Activated naive CD8-positive, alpha-beta T cell treated with anti-CD3 and anti-CD28 coated beads, Interleukin-2, amount 50 U/mL, for 24 hours (primary cell): ENCODE measurements at regions not wholly inside any gene's neighbourhood (a gene's known extent, or its start where the extent isn't known, plus 50 kb on each side); places are given as distances from the start of the nearest gene placed in this dataset.
"Not testable (repeated sequence)": the region's sequence is repeated elsewhere in the genome, so short reads cannot be mapped to it uniquely, and the experiment has no call there.

Experiments used
- ATAC-seq: fragments of 150-1000 bp; cut with Tn5 transposase; one replicate; pipeline ENCODE4 v1.10.0; 2021
- DNase-seq: peaks from one replicate; pipeline ENCODE4 v3.0.0; 2021
- H3K27ac Mint-ChIP-seq: one replicate; pipeline ENCODE4 v1.8.0; 2021; ENCODE audit warnings: mild to moderate bottlenecking, mixed read lengths
- H3K27me3 Mint-ChIP-seq: one replicate; pipeline ENCODE4 v1.8.0; 2021; ENCODE audit warnings: mixed read lengths
- H3K36me3 Mint-ChIP-seq: one replicate; pipeline ENCODE4 v1.8.0; 2021; ENCODE audit warnings: low read depth, mixed read lengths
- H3K4me1 Mint-ChIP-seq: one replicate; pipeline ENCODE4 v1.8.0; 2021; ENCODE audit warnings: mixed read lengths
- H3K4me3 Mint-ChIP-seq: one replicate; pipeline ENCODE4 v1.8.0; 2021; ENCODE audit warnings: mild to moderate bottlenecking, moderate library complexity, mixed read lengths
- H3K9me3 Mint-ChIP-seq: one replicate; pipeline ENCODE4 v1.8.0; 2021; ENCODE audit warnings: mixed read lengths

DNA sequence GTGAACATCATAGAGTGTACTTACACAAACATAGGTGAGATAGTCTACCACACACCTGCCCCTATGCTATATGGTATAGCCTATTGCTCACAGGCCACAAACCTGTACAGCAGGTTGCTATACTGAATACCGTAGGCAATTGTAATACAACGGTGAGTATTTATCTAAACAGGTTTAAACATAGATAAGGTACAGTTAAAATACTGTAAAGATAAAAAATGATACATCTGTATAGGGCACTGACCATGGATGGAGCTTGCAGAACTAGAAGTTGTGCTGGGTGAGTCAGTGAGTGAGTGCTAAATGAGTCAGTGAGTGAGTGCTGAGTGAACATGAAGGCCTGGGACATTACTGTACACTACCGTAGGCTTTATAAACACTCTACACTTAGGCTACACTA lies 267.0 kb upstream of the HS6ST1 start:
- Mint-ChIP-seq H3K36me3 (no peaks in the 10 kb centered on the region), H3K27me3 (peaks cover 9% of the 10 kb centered on the region), H3K4me1 (no peaks in the 10 kb centered on the region), H3K4me3 (no peak overlapping the region), H3K27ac (no peak overlapping the region), H3K9me3 (peaks cover 10% of the 10 kb centered on the region)
- ATAC-seq: no peak
- no peak for DNase-seq

DNA sequence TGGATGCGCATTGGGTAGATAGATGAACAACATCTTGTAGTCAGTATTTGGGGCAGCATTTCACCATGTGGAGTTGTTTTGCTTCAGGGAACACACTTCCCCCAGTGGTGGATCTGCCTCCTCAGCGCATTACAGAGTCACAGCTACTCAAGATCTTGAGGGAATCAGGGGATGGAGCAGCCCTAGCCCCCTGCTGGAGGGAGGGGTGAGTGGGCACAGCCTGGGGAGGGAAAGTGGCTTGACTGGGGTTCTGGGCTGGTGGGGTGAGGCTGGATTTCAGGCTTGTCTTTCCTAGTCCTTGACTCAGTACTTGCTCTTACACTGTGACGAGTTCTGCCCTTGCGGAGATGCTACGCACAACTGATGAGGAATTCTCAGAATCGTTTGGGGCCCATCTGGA lies 271.0 kb upstream of the HS6ST1 start:
- ATAC-seq (no peak), DNase-seq (no peak)
- no peak overlapping the region for H3K4me3 Mint-ChIP-seq
- H3K9me3 Mint-ChIP-seq: peaks cover 10% of the 10 kb centered on the region
- no peak overlapping the region for H3K27ac Mint-ChIP-seq
- no peaks in the 10 kb centered on the region for H3K4me1 Mint-ChIP-seq
- H3K27me3 Mint-ChIP-seq: peaks cover 8% of the 10 kb centered on the region
- no peaks in the 10 kb centered on the region for H3K36me3 Mint-ChIP-seq

DNA sequence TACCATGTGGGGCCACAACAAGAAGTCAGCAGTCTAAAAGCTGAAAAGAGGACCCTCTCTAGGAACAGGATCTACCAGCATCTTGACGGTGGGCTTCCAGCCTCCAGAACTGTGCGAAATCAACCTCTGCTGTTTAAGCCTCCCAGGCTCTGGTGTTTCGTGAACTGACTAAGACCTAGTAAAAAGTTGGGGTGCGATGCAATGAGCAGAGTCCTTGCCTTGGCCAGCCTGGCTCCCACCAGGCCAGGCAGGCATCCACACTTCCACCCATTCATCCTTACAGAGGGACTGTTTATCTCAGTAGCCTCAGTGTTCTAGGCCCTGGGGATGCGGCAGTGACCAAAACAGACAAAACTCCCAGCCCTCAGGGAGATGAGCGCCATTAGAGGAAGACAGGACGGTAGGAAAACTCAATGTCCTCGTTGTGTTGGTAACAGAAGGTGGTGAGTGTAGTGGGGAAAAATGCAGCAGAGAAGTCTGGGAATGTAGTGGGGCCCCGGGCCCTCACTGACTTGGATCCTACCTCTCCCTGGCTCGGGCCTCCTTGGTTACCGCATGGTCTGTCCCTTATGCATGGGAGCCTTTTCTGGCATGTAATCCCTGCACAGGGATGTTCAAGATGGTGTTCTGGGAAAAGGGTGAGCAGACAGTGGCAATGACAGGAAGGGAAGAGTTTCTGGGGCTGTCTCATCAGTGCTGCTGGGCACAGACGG lies 271.8 kb upstream of the HS6ST1 start:
- no peaks in the 10 kb centered on the region for H3K36me3 Mint-ChIP-seq
- DNase-seq (no peak), ATAC-seq (no peak)
- no peak overlapping the region for H3K4me3 Mint-ChIP-seq
- no peak overlapping the region for H3K27ac Mint-ChIP-seq
- peaks cover 7% of the 10 kb centered on the region for H3K9me3 Mint-ChIP-seq
- H3K27me3 Mint-ChIP-seq: peaks cover 8% of the 10 kb centered on the region
- no peaks in the 10 kb centered on the region for H3K4me1 Mint-ChIP-seq

DNA sequence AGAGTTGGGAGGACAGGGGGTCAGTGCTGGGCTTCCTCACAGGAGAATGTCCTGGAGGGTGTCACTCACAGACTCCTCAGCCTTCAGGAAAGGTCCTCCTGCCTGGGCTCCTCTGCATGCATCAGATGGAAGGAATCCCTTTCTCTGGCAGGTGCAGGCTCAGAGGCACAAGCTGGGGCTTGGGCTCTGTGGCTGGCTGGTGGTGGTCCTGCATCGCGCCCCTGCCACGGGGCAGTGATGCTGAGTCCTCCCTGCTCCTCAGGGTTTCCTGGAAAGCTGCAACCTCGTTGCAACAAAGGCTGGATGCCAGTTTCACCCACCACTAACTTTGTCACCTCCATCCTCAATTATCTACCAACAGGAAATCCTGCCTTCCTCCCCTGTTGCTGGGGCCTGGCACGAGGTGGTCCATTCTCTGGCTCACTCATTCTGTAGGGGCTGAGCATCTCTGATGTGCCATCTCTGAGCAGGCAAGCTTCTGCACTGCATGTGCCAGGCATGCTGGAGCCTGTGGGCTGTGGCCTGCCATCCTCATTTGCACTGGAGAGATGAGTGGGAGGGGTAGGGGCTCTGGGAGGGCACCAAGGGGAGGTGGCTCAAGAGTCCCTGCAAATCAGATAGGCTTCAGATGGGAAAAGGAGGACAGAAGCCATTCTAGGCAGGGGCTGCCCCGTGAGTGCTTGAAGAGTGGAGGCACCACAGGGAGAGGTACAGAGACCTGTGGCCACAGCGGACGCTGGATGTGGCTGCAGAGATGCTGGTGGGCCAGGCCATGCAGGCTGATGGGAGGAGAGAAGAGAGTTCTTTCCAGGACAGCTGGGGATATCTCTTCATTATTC lies 272.6 kb upstream of the HS6ST1 start:
- H3K36me3 Mint-ChIP-seq: no peaks in the 10 kb centered on the region
- H3K9me3 Mint-ChIP-seq: peaks cover 4% of the 10 kb centered on the region
- DNase-seq (no peak), ATAC-seq (no peak)
- no peak overlapping the region for H3K4me3 Mint-ChIP-seq
- H3K4me1 Mint-ChIP-seq: no peaks in the 10 kb centered on the region
- no peak overlapping the region for H3K27ac Mint-ChIP-seq
- peaks cover 8% of the 10 kb centered on the region for H3K27me3 Mint-ChIP-seq

DNA sequence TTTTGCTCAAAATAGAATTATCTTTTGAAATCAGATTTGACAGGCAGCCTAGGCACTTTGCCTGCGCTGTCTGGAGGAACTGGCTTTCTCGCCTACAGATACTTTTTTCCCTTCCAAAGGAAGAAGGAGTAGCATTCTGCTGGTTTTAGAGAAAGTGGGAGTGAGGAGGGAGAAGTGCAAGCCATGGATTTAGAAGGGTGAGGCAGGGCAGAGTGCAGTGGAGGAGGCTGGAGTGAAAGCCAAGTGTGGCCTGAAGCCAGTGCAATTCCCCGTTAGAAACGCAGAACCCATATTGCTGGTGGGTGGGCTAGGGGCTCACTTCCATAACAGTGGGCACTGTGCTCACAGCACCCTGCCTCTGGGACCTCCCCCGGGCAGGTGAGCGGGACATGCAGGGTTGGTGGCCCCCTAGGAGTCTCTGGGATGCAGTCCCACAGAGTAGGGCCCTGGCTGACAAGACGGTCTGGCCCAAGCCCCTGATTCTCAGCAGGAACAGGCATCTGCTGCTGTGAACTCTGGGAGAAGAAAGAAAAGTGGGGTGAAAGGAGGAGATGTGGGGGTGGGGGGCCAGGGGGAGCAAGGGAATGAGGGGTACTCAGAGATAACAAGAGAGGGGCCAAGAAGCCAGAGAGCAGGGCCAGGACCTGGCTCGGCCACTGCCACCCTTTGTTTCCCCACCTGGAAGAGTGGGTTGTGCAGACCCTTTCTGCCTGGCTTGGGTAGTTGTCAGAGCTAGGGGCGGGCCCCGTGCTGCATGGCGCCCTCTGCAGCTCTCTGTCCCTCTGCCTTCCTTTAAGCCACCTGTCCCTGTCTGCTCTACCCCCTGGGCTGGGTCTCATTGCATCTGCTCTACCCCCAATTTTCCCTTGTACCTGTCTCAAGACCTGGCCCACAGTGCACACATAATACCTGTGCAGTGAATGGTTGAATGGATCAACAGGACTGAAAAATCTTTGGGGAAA lies 273.5 kb upstream of the HS6ST1 start:
- no peak overlapping the region for H3K27ac Mint-ChIP-seq
- H3K4me1 Mint-ChIP-seq: no peaks in the 10 kb centered on the region
- H3K36me3 Mint-ChIP-seq: no peaks in the 10 kb centered on the region
- H3K9me3 Mint-ChIP-seq: no peaks in the 10 kb centered on the region
- H3K4me3 Mint-ChIP-seq: no peak overlapping the region
- DNase-seq: no peak
- ATAC-seq: no peak
- H3K27me3 Mint-ChIP-seq: peaks cover 8% of the 10 kb centered on the region

DNA sequence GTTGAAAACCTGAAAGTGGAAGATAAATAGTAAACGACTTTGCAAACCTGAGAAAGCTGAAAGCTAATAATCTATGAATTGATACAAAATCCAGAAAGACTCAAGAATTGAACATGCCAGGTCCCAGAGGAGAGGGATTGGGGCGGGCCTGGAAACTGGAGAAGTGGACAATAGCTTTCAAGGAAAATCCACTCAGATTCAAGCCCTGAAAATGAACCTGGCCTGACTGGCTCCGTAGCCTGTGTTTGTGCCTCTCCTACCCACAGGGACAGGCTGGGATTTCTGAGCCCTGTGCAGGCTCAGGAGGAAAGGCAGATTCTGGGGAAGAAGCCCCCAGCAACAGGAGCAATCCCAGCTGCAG lies 274.8 kb upstream of the HS6ST1 start:
- Mint-ChIP-seq H3K27me3 (peaks cover 6% of the 10 kb centered on the region), H3K9me3 (no peaks in the 10 kb centered on the region), H3K36me3 (no peaks in the 10 kb centered on the region), H3K4me1 (no peaks in the 10 kb centered on the region), H3K27ac (no peak overlapping the region), H3K4me3 (no peak overlapping the region)
- DNase-seq: no peak
- no peak for ATAC-seq

DNA sequence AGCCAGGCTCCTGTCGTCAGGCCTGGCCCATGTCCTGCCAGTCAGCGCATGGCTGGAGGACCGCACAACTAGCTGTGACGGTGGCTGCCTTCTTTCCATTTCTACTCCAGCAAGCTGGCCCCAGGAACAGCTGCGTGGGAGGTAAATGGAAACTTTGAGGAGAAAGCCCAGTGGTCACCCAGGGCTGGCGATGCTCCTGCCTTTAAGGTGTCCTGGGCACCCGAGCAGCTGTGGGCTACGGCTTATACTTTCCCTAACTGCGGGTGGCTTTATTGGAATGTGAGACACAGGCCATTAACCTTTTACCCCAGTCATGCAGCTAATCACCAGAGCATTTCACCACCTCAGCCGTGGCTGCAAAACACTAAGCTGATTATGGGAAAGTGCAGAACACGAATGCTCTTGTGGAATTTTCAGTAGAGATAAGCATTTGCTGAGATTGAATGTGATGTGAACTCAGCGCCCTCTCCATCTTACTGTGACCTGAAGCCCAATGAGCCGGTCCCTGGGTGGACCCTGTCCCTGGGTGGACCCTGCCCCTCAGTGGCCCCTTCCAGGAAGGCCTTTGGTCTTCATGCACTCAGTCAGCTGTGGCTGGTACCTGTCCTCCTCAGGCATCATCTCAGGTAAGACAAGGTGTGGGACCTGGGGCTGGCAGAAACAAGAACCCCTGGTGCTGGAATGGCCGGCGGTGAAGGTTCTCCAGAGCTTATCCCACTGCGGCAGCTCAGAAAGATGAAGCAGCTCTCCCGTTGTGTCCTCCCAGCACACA lies 275.4 kb upstream of the HS6ST1 start:
- Mint-ChIP-seq H3K9me3 (no peaks in the 10 kb centered on the region), H3K4me1 (no peaks in the 10 kb centered on the region), H3K36me3 (no peaks in the 10 kb centered on the region), H3K27me3 (peaks cover under 1% of the 10 kb centered on the region), H3K4me3 (no peak overlapping the region), H3K27ac (no peak overlapping the region)
- ATAC-seq: no peak
- no peak for DNase-seq

DNA sequence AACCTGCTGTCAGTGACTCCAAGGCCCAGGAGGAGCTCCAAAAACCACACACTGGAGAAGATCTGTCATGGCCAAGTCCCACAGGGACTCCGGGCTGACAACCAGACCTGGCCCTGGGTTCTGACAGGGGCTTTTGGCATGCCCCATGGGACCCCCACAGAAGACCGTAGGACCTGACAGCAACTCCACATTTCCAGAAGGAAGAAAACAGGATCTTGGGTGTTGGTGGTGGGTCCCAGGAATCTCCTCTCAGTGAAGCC lies 275.9 kb upstream of the HS6ST1 start:
- Mint-ChIP-seq H3K27ac (no peak overlapping the region), H3K27me3 (no peaks in the 10 kb centered on the region), H3K36me3 (no peaks in the 10 kb centered on the region), H3K4me3 (no peak overlapping the region), H3K9me3 (no peaks in the 10 kb centered on the region), H3K4me1 (no peaks in the 10 kb centered on the region)
- no peak for ATAC-seq
- DNase-seq: no peak

DNA sequence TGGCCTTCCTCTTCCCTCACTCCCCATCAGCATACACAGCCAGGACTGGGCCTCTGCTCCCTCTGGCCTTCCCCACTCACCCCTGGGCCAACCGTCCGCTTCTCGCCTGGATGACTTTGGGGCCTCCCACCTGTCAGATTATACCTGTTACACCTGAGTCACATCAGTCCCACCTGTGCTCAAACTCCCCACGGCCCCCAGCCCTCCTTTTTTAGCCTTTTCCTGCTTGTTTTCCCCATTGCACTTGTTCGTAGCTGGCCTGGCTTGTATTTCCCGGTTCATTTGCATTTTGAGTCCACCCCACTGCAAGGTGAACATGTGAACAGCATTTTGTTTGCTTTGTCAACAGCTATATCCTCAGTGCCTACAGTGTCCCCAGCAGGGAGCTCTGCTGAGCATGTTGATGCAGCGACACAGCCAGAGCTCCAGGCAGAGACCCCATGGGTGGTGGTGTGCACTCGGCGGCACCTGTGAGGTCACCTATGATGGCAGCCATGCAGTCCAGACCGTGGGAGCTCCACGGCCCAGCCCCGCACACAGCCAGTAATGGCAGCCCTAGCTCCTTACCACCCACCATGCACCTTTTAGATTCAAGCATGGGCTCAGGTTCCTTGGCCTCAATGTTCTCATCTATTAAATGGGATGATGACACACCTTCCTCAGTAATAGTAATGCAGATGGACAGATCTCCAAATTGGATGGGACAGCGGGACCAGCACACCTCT lies 276.4 kb upstream of the HS6ST1 start:
- no peaks in the 10 kb centered on the region for H3K36me3 Mint-ChIP-seq
- H3K9me3 Mint-ChIP-seq: no peaks in the 10 kb centered on the region
- no peak overlapping the region for H3K4me3 Mint-ChIP-seq
- H3K27me3 Mint-ChIP-seq: no peaks in the 10 kb centered on the region
- ATAC-seq: no peak
- no peak overlapping the region for H3K27ac Mint-ChIP-seq
- DNase-seq: no peak
- no peaks in the 10 kb centered on the region for H3K4me1 Mint-ChIP-seq

DNA sequence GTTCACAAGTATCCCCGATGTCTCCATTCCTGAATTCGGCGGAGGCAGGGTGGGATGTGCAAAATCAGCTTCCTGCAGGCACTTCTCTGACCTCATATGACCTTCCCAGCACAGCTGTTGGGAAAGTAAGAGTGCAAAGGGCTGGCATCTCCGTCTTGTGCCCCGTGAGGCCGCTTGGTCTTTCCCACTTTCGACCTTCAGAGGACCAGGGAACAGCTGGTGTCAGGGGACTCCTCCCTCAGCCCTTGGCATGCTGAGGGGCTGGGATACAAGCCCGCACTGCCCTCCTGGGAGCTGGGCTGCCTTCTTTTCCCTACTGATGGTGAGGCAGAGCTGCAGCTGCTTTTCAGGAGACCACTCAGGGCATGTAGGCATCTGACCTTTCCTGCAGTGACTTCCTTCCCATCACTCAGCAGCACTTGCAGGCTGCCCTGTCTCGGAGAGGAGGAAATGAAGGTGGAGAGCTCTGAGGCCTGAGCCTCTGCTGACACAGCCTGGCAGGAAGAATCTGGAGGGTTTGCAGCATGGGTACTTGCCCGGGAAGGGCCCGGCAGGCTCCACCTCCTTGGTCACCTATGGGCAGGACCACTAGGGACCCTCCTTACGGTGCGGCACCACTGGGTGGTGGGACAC lies 277.2 kb upstream of the HS6ST1 start:
- H3K27ac Mint-ChIP-seq: no peak overlapping the region
- ATAC-seq: no peak
- H3K36me3 Mint-ChIP-seq: no peaks in the 10 kb centered on the region
- no peaks in the 10 kb centered on the region for H3K9me3 Mint-ChIP-seq
- H3K27me3 Mint-ChIP-seq: no peaks in the 10 kb centered on the region
- H3K4me3 Mint-ChIP-seq: no peak overlapping the region
- no peaks in the 10 kb centered on the region for H3K4me1 Mint-ChIP-seq
- DNase-seq: no peak

DNA sequence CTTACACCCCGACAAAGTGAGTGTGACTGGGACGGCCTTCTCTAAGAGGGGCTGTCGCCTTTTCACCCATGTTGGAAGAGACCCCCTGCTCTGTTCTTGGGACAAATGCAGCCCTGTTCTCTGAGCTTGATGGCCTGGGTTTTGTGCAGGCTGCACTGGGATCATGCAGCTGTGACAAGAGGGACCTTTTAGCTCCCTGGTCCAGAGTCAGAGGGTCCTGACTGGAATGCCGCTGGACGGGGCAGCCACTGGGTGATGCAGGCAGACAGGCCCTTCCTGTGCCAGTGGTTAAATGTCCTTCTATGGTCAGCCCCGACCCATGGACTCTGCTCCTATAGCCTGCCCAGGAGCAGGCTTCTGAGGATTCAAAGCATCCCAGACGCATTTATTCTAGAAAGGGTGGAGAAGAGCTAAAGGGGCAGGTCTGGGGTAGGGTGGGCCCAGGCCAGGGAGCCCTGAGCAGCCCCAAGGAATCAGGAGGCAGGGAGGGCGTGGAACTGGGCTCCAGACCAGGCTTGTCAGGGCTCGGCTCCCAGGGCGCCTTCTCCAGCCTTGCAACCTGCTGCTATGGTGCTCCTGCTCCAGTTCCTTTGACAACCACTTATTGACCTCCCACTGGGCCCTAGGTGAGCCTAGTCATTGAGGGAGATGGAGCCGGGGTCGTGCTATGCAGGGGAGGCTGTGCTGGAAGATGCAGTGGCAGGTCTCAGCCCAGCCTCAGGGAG lies 277.9 kb upstream of the HS6ST1 start:
- no peak overlapping the region for H3K27ac Mint-ChIP-seq
- no peak for DNase-seq
- H3K27me3 Mint-ChIP-seq: no peaks in the 10 kb centered on the region
- no peaks in the 10 kb centered on the region for H3K4me1 Mint-ChIP-seq
- no peaks in the 10 kb centered on the region for H3K36me3 Mint-ChIP-seq
- H3K9me3 Mint-ChIP-seq: no peaks in the 10 kb centered on the region
- H3K4me3 Mint-ChIP-seq: no peak overlapping the region
- peak; percentile 25 for ATAC-seq

DNA sequence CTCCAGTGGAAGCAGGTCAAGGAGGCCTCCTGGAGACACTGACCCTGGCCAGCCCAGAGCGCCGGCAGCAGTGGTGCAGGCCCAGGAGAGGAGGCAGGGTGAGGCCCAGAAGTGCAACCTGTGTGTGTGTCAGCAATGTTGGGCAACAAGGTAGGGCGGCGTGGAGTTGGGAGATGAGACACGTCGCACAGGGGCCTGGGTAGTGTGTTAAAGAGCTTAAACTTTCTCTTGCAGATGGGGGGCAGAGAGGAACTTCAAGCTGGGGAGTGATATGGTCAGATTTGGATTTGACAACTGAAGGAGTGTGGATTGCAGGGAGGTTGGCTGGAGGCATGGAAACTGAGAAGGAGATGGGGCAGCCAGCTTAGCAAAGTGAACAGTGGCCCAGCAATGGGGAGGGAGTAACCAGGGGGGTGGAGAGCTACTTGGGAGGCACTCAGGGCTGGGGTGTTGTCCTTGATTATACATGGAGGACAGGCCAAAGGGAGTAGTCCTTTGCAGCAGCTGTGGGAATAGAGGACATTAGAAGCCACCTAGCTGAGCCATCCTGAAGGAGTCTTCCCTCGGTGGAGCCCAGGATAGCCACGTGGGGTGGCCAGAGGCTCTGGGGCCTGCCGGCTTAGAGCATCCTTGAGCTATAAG lies 278.6 kb upstream of the HS6ST1 start:
- Mint-ChIP-seq H3K27me3 (no peaks in the 10 kb centered on the region), H3K4me1 (no peaks in the 10 kb centered on the region), H3K4me3 (no peak overlapping the region), H3K27ac (no peak overlapping the region), H3K9me3 (no peaks in the 10 kb centered on the region), H3K36me3 (no peaks in the 10 kb centered on the region)
- ATAC-seq (no peak), DNase-seq (no peak)

DNA sequence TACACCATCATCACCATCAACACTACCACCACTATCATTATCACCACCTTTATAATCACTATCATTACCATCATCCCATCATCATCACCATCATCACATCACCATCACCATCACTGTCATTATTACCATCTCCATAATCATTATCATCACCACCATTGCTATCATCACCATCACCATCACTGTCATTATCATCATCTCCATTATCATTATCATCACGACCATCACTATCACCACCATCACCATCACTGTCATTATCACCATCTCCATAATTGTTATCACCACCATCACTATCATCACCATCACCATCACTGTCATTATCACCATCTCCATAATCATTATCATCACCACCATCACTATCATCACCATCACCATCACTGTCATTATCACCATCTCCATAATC lies 279.6 kb upstream of the HS6ST1 start:
- H3K27ac Mint-ChIP-seq, DNase-seq, ATAC-seq, H3K9me3 Mint-ChIP-seq, H3K4me1 Mint-ChIP-seq, H3K4me3 Mint-ChIP-seq, H3K27me3 Mint-ChIP-seq, H3K36me3 Mint-ChIP-seq: not testable (repeated sequence)
